PC-9 (cell line): ENCODE measurements at regions not wholly inside any gene's neighbourhood (a gene's known extent, or its start where the extent isn't known, plus 50 kb on each side); places are given as distances from the start of the nearest gene placed in this dataset.

Source experiments
- BruUV-seq: library from RNA; stranded (reverse); fragments of 400-500 nt; replicated peaks from 2 replicates; lab custom pipeline; 2021; lab: Mats Ljungman, UMichigan
- CTCF ChIA-PET: fragments of 300-600 bp; sonication (Branson Sonifier 250); formaldehyde crosslinking; loops from one replicate; lab custom pipeline; 2022; ENCODE audit warnings: antibody characterized with exemption; lab: Charles Lee
- POLR2A ChIA-PET: fragments of 300-600 bp; sonication (Branson Sonifier 250); formaldehyde crosslinking; loops from one replicate; lab custom pipeline; 2022; ENCODE audit warnings: antibody characterized with exemption; ENCODE audit not compliant: unreplicated experiment; lab: Charles Lee
- DNase-seq, 2 experiments: peaks; one replicate each; pipeline versions ENCODE4 v3.0.0 to v3.0.0-alpha.2; 2015 to 2022; ENCODE audit warnings: mixed read lengths in 1 of 2
- H2AFZ ChIP-seq: fragments of 200-600 bp; sonication (generic); 2 replicates; pipeline ENCODE4 v1.8.1; 2017; ENCODE audit warnings: antibody characterized with exemption
- H3F3A ChIP-seq: fragments of 200-600 bp; sonication (generic); 2 replicates; pipeline ENCODE4 v1.8.1; 2017; ENCODE audit warnings: antibody characterized with exemption, mild to moderate bottlenecking, low read depth; ENCODE audit not compliant: insufficient read depth
- H3K27ac ChIP-seq: fragments of 200-600 bp; sonication (generic); 2 replicates; pipeline ENCODE4 v1.6.1; 2016; ENCODE audit warnings: mixed run types
- H3K27me3 ChIP-seq: fragments of 200-600 bp; sonication (generic); 2 replicates; pipeline ENCODE4 v1.6.1; 2016; ENCODE audit warnings: low read depth, mixed run types; ENCODE audit not compliant: insufficient read depth
- H3K36me3 ChIP-seq: fragments of 200-600 bp; sonication (generic); 2 replicates; pipeline ENCODE4 v1.6.1; 2016; ENCODE audit warnings: low read depth, mixed run types
- H3K4me1 ChIP-seq: fragments of 200-600 bp; sonication (generic); replicated peaks from 2 replicates; pipeline ENCODE4 v1.6.1; 2016; ENCODE audit warnings: mixed run types; ENCODE audit not compliant: insufficient read depth
- H3K4me2 ChIP-seq: fragments of 200-600 bp; sonication (generic); 2 replicates; pipeline ENCODE4 v1.6.1; 2017; ENCODE audit warnings: mixed run types
- H3K4me3 ChIP-seq: fragments of 200-600 bp; sonication (generic); 2 replicates; pipeline ENCODE4 v1.6.1; 2016; ENCODE audit warnings: mixed run types
- H3K79me2 ChIP-seq: fragments of 200-600 bp; sonication (generic); 2 replicates; pipeline ENCODE4 v1.6.1; 2017; ENCODE audit warnings: low read depth, mixed run types
- H3K9me2 ChIP-seq: fragments of 200-600 bp; sonication (generic); 2 replicates; pipeline ENCODE4 v1.8.1; 2017; ENCODE audit warnings: mild to moderate bottlenecking; ENCODE audit not compliant: insufficient read depth
- H3K9me3 ChIP-seq: fragments of 200-600 bp; sonication (generic); 2 replicates; pipeline ENCODE4 v1.8.1; 2016; ENCODE audit warnings: low read depth; ENCODE audit not compliant: insufficient read depth
- H4K20me1 ChIP-seq: fragments of 200-600 bp; sonication (generic); 2 replicates; pipeline ENCODE4 v1.8.1; 2017; ENCODE audit not compliant: insufficient read depth
- CTCF ChIP-seq: fragments of 200-600 bp; sonication (generic); conservative IDR thresholded peaks from 2 replicates; pipeline ENCODE4 v1.6.1; 2017; ENCODE audit warnings: mixed run types, antibody characterized with exemption, mild to moderate bottlenecking, moderate library complexity
- EZH2 ChIP-seq: fragments of 200-600 bp; sonication (generic); IDR thresholded peaks from 2 replicates; pipeline ENCODE4 v1.8.0; 2017; ENCODE audit warnings: antibody characterized with exemption, low read depth
- intact Hi-C: fragments of 100-400 bp; cut with micrococcal nuclease; formaldehyde crosslinking; loops from one replicate; pipeline ENCODE4 v1.10.0; 2022; ENCODE audit not compliant: unreplicated experiment

GRCh38 chr3:162492446-162493081 is 996.0 kb downstream of the OTOL1 start:
- no peak overlapping the region for H3K4me2 ChIP-seq
- BruUV-seq: no TSS peak
- H3K27me3 ChIP-seq: no peaks in the 10 kb centered on the region
- no peak for DNase-seq
- CTCF ChIA-PET: no interaction called here
- H3K36me3 ChIP-seq: no peaks in the 10 kb centered on the region
- no peaks in the 10 kb centered on the region for H4K20me1 ChIP-seq
- H3K4me1 ChIP-seq: no peaks in the 10 kb centered on the region
- H3K4me3 ChIP-seq: no peak overlapping the region
- no peak overlapping the region for H3K27ac ChIP-seq
- intact Hi-C loops: no loop called here
- H2AFZ ChIP-seq: no peak overlapping the region
- H3K79me2 ChIP-seq: no peaks in the 10 kb centered on the region
- POLR2A ChIA-PET: no interaction called here
- no peaks in the 10 kb centered on the region for H3F3A ChIP-seq
- no peak for TF ChIP-seq CTCF
- no peak for TF ChIP-seq EZH2
- no peaks in the 10 kb centered on the region; the same call in none of the 2 replicates for H3K9me2 ChIP-seq
- H3K9me3 ChIP-seq: no peaks in the 10 kb centered on the region

- H3K4me1 ChIP-seq: no peaks in the 10 kb centered on the region
- H3K9me2 ChIP-seq: peaks cover 4% of the 10 kb centered on the region; the same call in 1 of the 2 replicates
- no peaks in the 10 kb centered on the region for H3K27me3 ChIP-seq
- H3K79me2 ChIP-seq: no peaks in the 10 kb centered on the region
- H3K36me3 ChIP-seq: no peaks in the 10 kb centered on the region
- no peak for TF ChIP-seq EZH2
- no peak for TF ChIP-seq CTCF
- no peak overlapping the region for H2AFZ ChIP-seq
- intact Hi-C loops: no loop called here
- no peaks in the 10 kb centered on the region for H3F3A ChIP-seq
- no TSS peak for BruUV-seq
- no peak overlapping the region for H3K4me3 ChIP-seq
- H3K4me2 ChIP-seq: no peak overlapping the region
- POLR2A ChIA-PET: no interaction called here
- no peak for DNase-seq
- no peaks in the 10 kb centered on the region for H3K9me3 ChIP-seq
- no peak overlapping the region for H3K27ac ChIP-seq
- no peaks in the 10 kb centered on the region for H4K20me1 ChIP-seq
- CTCF ChIA-PET: no interaction called here
These were observed 1002.0 kb downstream of the OTOL1 start for GRCh38 chr3:162498626-162499025.

GRCh38 chr3:162507397-162507796 is 1010.8 kb downstream of the OTOL1 start:
- no peaks in the 10 kb centered on the region for H3K36me3 ChIP-seq
- H3K4me1 ChIP-seq: no peaks in the 10 kb centered on the region
- DNase-seq: no peak
- no peaks in the 10 kb centered on the region for H4K20me1 ChIP-seq
- TF ChIP-seq CTCF: no peak
- TF ChIP-seq EZH2: no peak
- H3K27ac ChIP-seq: no peak overlapping the region
- H3K4me2 ChIP-seq: no peak overlapping the region
- no peaks in the 10 kb centered on the region for H3K79me2 ChIP-seq
- H3K4me3 ChIP-seq: no peak overlapping the region
- ChIA-PET POLR2A (no interaction called here), CTCF (no interaction called here)
- H3K27me3 ChIP-seq: no peaks in the 10 kb centered on the region
- no peaks in the 10 kb centered on the region for H3K9me3 ChIP-seq
- H3F3A ChIP-seq: no peaks in the 10 kb centered on the region
- no peak overlapping the region for H2AFZ ChIP-seq
- BruUV-seq: no TSS peak
- no peaks in the 10 kb centered on the region for H3K9me2 ChIP-seq
- intact Hi-C loops: no loop called here
